SK-N-SH treated with all-trans-retinoic acid at 6 μM for 48 hours (cell line): ENCODE measurements at regions not wholly inside any gene's neighbourhood (a gene's known extent, or its start where the extent isn't known, plus 50 kb on each side); places are given as distances from the start of the nearest gene placed in this dataset.

ENCODE experiments used
- ATAC-seq: fragments of 200-7000 bp; cut with Tn5 transposase; 3 replicates; pipeline ENCODE4 v1.9.1; 2020; ENCODE audit warnings: mild to moderate bottlenecking, moderate library complexity
- ARNTL ChIP-seq: fragments of 450-650 bp; formaldehyde crosslinking; IDR thresholded peaks from 2 replicates; pipeline ENCODE4 v1.5.0; 2020; ENCODE audit warnings: low read depth, mild to moderate bottlenecking, moderate library complexity, borderline replicate concordance
- BACH2 ChIP-seq: fragments of 250-450 bp; sonication (Bioruptor Pico); IDR thresholded peaks from 2 replicates; pipeline ENCODE4 v1.9.0; 2021; ENCODE audit warnings: mild to moderate bottlenecking, borderline replicate concordance
- CREB5 ChIP-seq: fragments of 250-450 bp; sonication (Bioruptor Pico); IDR thresholded peaks from 2 replicates; pipeline ENCODE4 v1.5.1; 2020; ENCODE audit warnings: low read depth, mild to moderate bottlenecking, moderate library complexity
- CSDC2 ChIP-seq: fragments of 250-450 bp; sonication (Bioruptor Pico); IDR thresholded peaks from 2 replicates; pipeline ENCODE4 v1.5.0; 2020; ENCODE audit warnings: mild to moderate bottlenecking, moderate library complexity
- CSRNP3 ChIP-seq: fragments of 250-450 bp; sonication (Bioruptor Pico); IDR thresholded peaks from 2 replicates; pipeline ENCODE4 v1.5.1; 2021; ENCODE audit warnings: mild to moderate bottlenecking, moderate library complexity
- ESRRG ChIP-seq: fragments of 250-450 bp; sonication (Bioruptor Pico); IDR thresholded peaks from 2 replicates; pipeline ENCODE4 v1.6.1; 2021; ENCODE audit warnings: mild to moderate bottlenecking
- GLIS3 ChIP-seq: fragments of 250-450 bp; sonication (Bioruptor Pico); IDR thresholded peaks from 2 replicates; pipeline ENCODE4 v1.5.0; 2020; ENCODE audit warnings: mild to moderate bottlenecking, moderate library complexity
- ISL1 ChIP-seq: fragments of 250-450 bp; sonication (Bioruptor Pico); IDR thresholded peaks from 2 replicates; pipeline ENCODE4 v2.1.2; 2022; ENCODE audit warnings: mild to moderate bottlenecking, moderate library complexity
- OSR1 ChIP-seq: fragments of 250-450 bp; sonication (Bioruptor Pico); IDR thresholded peaks from 2 replicates; pipeline ENCODE4 v1.8.0; 2022; ENCODE audit warnings: moderate library complexity, mild to moderate bottlenecking, inconsistent platforms
- PATZ1 ChIP-seq: fragments of 250-450 bp; sonication (Bioruptor Pico); IDR thresholded peaks from 2 replicates; pipeline ENCODE4 v1.8.0; 2020; ENCODE audit warnings: mild to moderate bottlenecking, moderate library complexity, borderline replicate concordance
- POU6F1 ChIP-seq: fragments of 250-450 bp; sonication (Bioruptor Pico); IDR thresholded peaks from 2 replicates; pipeline ENCODE4 v1.8.0; 2021; ENCODE audit warnings: low read depth, mild to moderate bottlenecking, moderate library complexity, borderline replicate concordance
- PPARA ChIP-seq: fragments of 250-450 bp; sonication (Bioruptor Pico); IDR thresholded peaks from 2 replicates; pipeline ENCODE4 v1.5.0; 2020; ENCODE audit warnings: mild to moderate bottlenecking, borderline replicate concordance
- RARB ChIP-seq: fragments of 250-450 bp; sonication (Bioruptor Pico); IDR thresholded peaks from 2 replicates; pipeline ENCODE4 v1.8.0; 2021; ENCODE audit warnings: mild to moderate bottlenecking, moderate library complexity
- SNAI2 ChIP-seq: fragments of 250-450 bp; sonication (Bioruptor Pico); IDR thresholded peaks from 2 replicates; pipeline ENCODE4 v1.5.0; 2020; ENCODE audit warnings: mild to moderate bottlenecking, moderate library complexity
- TCF4 ChIP-seq: fragments of 250-450 bp; sonication (Bioruptor Pico); IDR thresholded peaks from 2 replicates; pipeline ENCODE4 v1.8.0; 2021; ENCODE audit warnings: mild to moderate bottlenecking, moderate library complexity, borderline replicate concordance
- TOX ChIP-seq: fragments of 250-450 bp; sonication (Bioruptor Pico); IDR thresholded peaks from 2 replicates; pipeline ENCODE4 v1.8.0; 2021; ENCODE audit warnings: mild to moderate bottlenecking, moderate library complexity, borderline replicate concordance
- TSHZ2 ChIP-seq: fragments of 250-450 bp; sonication (Bioruptor Pico); IDR thresholded peaks from 2 replicates; pipeline ENCODE4 v1.5.0; 2020; ENCODE audit warnings: mild to moderate bottlenecking, moderate library complexity
- ZC3H10 ChIP-seq: fragments of 250-450 bp; sonication (Bioruptor Pico); IDR thresholded peaks from 2 replicates; pipeline ENCODE4 v1.5.1; 2021; ENCODE audit warnings: mild to moderate bottlenecking, moderate library complexity
- ZFP3 ChIP-seq: fragments of 250-450 bp; sonication (Bioruptor Pico); IDR thresholded peaks from 2 replicates; pipeline ENCODE4 v1.5.0; 2020; ENCODE audit warnings: mild to moderate bottlenecking, moderate library complexity
- ZNF70 ChIP-seq: fragments of 450-650 bp; formaldehyde crosslinking; IDR thresholded peaks from 2 replicates; pipeline ENCODE4 v1.5.0; 2020; ENCODE audit warnings: mild to moderate bottlenecking, moderate library complexity

GRCh38 chr4:28225689-28226353 is 1365.2 kb downstream of the STIM2 start:
- TF ChIP-seq TCF4 (CRISPR knock-in tag) = no peak
- TF ChIP-seq PPARA (CRISPR knock-in tag) = no peak
- TF ChIP-seq ZNF70 (CRISPR knock-in tag) = no peak
- no peak for TF ChIP-seq TSHZ2 (CRISPR knock-in tag)
- no peak for TF ChIP-seq PATZ1 (CRISPR knock-in tag)
- TF ChIP-seq BACH2 = no peak
- TF ChIP-seq GLIS3 (CRISPR knock-in tag) = no peak
- no peak for TF ChIP-seq POU6F1 (CRISPR knock-in tag)
- TF ChIP-seq ESRRG (CRISPR knock-in tag) = no peak
- TF ChIP-seq CSDC2 (CRISPR knock-in tag) = no peak
- TF ChIP-seq ZFP3 (CRISPR knock-in tag) = no peak
- TF ChIP-seq SNAI2 (CRISPR knock-in tag) = no peak
- no peak for TF ChIP-seq RARB
- TF ChIP-seq TOX (CRISPR knock-in tag) = no peak
- TF ChIP-seq CSRNP3 (CRISPR knock-in tag) = no peak
- TF ChIP-seq ZC3H10 (CRISPR knock-in tag) = no peak
- no peak for TF ChIP-seq OSR1 (CRISPR knock-in tag)
- TF ChIP-seq ARNTL (CRISPR knock-in tag) = no peak
- TF ChIP-seq, all 23 proteins: peak for 0
- ATAC-seq = peak; percentile 71

- peak; percentile 8; the same call in 1 of the 3 replicates for ATAC-seq
- TF ChIP-seq BACH2 (no peak), CSDC2 (CRISPR knock-in tag) (no peak), ZFP3 (CRISPR knock-in tag) (no peak), POU6F1 (CRISPR knock-in tag) (no peak), TSHZ2 (CRISPR knock-in tag) (no peak), ZC3H10 (CRISPR knock-in tag) (no peak), ISL1 (no peak), TOX (CRISPR knock-in tag) (no peak), PATZ1 (CRISPR knock-in tag) (no peak), ARNTL (CRISPR knock-in tag) (no peak), GLIS3 (CRISPR knock-in tag) (no peak), RARB (no peak), CREB5 (CRISPR knock-in tag) (no peak), CSRNP3 (CRISPR knock-in tag) (no peak)
These were observed 1366.3 kb downstream of the STIM2 start for GRCh38 chr4:28226962-28227361.
